HG03045 (cell line): ENCODE measurements at regions not wholly inside any gene's neighbourhood (a gene's known extent, or its start where the extent isn't known, plus 50 kb on each side); places are given as distances from the start of the nearest gene placed in this dataset.
"Not testable (repeated sequence)": the region's sequence is repeated elsewhere in the genome, so short reads cannot be mapped to it uniquely, and the experiment has no call there.

ENCODE experiments used
- ATAC-seq: cut with Tn5 transposase; IDR thresholded peaks from one replicate; pipeline ENCODE4 v1.9.1; 2021; ENCODE audit warnings: mild to moderate bottlenecking, moderate library complexity; ENCODE audit not compliant: unreplicated experiment

DNA sequence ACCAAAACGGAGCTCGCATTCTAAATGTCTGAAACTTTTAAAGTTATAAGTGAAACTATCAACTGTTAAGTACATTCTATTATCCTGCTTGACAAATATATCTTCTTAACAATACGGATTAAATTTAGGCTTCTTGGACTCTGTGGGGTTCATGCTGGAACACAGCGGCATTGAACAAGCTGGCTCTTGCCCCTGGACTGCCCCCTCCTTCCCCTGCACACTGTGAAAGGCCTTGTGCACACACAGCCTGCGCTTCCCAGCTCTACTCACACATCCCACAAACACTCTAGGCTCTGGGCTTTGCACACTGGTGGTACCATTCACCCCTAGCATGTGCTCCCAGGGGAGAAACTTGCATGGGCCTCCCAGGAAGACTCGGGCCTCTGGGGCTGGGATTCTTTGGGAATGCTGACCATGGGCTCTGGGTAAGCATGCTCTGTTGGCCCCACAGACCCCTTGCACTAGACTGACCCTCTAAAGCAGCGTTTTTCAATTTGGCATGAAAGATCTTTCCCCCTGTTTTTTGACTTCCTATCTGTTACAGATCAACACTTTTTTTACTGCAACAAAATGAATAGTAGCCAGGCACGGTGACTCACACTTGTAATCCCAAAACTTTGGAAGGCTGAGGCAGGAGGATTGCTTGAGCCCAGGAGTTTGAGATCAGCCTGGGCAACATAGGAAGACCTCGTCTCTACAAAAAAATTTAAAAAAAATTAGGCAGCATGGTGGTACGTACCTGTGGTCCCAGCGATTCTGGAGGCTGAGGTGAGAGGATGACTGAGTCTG is 96.2 kb upstream of the CPM start:
- ATAC-seq = no peak

DNA sequence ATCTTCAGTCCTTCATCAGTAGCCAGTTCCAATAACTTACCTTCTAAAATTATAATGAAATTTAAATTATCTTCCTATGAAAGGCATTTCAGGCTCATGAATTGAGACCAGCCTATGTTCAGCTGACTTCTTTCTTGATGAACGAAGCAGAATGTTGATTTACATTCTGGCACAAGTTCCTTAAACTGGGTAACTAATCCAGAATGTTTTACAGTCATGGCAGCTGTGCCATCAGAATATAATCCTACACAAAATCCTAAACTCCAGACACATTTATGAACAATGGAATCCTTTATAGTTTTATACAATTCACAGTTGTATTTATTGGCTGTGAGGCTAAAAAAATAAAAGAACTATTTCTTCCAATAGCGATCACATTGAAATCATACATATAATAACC is 97.3 kb upstream of the CPM start:
- ATAC-seq = no peak

DNA sequence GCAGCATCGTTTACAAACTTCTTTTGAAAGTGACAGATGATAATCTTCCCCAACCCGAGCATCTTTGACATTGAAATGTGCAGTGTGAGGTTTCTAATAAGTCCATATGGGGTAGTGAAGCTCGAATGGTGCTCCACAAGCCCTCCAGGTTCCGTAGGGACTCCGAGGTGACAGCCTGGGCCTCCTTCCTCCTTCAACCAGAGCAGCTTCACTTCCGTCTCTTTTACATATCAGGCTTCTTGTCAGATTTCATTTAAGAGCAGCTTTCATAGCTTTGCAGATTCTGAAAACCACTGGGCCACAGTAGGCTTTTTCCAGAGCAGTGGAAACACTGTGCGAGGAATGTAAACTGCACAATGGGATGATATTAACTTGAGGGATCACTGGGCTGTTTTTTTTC is 103.6 kb upstream of the CPM start:
- no peak for ATAC-seq

DNA sequence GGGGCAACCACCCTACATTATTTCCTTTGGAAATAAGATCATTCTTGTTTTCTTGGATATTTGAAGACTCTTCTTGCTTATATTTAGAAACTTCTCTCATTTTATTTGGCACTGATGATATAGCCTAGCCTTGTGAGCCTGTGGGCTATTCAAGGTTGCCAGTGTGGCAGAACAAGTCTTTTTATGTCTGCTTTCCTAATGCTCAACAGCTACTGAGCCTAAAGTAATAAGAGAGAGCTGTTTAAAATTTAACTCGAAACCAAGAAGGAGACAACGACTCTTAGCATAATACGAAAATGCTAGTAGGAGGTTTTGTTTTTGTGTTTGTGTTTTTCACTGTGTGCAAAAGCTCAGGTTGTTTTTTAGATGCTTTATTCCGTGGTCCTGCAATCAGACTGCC is 104.0 kb upstream of the CPM start:
- no peak for ATAC-seq

DNA sequence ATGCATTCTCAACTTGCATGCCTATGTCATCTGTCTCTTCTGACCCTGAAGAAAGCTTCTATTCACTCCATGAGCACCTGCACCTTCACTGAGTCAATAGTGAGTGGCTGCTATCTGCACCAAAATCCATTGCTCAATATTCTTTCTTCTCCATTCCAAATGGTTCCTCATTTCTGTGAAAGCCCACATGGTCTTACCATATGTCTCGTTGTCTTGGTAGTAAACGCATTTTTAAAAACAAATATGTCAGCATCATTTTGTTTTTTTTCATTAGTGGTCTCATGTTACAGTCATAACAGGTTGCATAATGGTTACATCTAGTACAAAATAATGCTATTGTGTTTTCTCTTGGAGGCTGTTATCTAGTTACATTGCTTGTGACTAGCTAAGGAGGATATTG is 106.9 kb upstream of the CPM start:
- ATAC-seq = no peak

DNA sequence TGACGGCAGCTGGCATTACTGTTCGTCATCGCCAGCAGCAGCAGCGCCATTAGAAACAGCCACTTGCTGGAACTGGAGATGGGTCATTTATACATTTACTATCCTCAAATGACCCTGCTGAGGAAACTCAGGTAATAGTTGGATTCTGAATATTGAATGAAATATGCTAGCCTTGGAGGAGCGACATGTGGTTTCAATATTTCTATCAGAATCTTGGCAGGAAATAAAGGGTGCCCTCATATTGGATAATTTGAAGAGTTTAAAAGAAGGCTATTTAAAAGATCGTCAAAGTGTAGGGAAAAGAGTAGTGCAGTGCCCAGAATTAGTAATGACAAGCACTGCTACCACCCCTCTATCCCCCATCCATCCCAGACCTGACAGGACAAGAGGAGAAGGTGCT is 109.6 kb upstream of the CPM start:
- no peak for ATAC-seq

DNA sequence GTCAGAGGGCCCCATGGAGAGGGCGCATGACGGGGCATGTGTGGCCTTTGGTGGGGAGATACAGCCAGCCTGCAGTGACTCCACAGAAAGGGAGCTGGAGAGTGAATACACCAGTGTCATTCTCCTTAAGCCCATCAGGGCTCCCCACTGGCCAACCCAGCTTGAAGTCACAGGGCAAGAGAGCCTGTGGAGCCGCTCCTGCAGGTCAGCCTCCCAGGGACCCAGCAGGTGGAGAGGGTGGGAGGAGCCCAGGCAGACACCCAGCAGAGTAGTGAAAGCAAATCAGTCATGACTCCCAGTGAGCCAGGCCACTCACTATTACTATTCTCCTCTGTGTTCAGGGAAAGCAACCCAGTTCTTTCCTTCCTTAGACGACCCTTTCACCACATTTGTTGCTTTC is 110.0 kb upstream of the CPM start:
- no peak for ATAC-seq

DNA sequence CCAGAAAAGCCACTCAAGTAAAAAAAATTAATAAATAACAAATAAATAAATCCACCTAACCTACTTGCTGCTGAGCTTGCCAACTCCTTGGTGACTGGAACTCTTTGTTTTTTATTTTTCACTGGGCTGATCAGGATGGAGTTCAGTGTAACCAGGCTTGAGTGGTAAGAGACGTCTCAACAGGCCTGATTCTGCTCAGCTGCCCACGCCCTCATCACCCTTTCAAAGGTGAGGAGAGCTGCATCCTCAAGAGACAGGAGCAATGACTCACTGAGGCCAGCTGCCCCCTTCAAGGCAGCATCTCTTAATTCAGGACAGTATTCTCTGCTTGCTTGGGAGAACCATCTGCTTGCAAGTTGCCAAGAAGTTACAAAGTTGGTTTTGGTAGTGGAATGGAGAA is 111.9 kb upstream of the CPM start:
- no peak for ATAC-seq

DNA sequence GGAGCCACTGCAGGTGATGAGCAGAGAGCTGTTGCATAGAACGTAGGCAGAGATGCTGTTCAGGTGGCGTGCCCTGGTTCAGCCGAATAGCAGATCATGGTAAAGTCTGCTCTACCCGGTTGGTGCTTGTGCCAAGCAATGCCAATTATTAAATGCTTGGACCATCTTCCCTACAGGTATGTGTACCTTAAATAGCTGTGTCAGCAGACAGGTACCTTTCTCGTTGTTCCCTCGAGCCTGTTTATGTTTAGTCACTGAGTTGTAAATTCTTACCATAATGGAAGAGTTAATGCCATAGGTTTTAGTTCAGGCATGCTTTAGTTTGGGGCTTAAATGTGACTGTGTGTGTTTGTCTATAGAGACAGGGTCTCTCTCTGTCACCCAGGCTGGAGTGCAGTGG is 112.5 kb upstream of the CPM start:
- no peak for ATAC-seq

DNA sequence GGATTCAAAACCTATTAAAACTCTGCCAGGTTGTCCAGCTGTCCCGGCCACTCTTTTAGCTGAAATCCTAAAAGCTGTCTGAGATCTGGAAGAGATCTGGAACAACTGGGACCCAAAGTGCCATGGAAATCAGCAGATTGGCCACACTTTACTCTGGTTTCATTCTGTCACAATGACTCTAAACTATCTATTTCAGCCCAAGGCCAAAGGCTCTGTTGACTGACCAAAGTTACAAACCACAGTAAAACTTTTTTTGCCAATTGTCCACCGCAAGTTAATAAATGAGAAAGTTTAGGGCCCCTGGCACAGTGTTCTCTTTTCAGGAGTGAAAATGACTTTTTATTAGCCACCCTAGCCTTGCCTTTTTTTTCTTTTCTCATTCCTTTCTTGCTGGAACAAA is 113.4 kb upstream of the CPM start:
- no peak for ATAC-seq

DNA sequence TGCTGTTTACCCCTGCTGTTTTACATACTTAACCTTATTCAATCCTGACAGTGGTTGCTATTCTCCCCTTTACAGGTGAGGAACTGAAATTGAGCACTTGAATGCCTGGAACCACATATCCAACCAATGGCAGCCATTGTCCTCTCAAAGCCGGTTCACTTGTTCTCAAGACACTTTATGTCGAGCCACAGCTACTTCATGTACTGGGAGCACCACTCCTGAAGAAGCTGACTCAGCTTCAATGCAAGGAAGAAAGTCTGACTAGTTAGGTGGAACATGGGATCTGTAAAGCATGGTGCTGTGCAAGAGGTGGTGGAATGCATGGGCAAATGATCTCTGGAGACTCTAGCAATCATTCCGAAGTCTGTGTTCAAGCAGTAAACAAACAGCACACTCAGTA is 113.9 kb upstream of the CPM start:
- ATAC-seq = no peak

DNA sequence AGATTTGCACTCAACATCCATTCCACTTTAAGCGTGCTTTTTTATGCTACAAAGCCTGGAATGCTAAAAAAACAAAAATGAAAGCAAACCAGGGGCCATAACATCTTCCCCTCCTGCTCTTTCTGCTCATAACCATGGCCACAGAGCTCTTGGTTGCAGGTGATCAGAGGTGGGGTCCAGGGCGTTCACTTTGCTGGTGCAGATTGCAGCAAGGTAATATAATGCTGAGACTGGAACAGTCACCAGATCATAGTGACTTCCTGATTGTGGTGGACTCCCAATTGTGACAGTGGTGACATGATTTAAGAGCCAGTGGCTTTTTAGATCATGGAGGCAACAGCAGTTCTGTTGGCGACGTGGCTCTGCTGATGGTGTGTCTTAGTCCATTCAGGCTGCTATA is 115.0 kb upstream of the CPM start:
- ATAC-seq = no peak

DNA sequence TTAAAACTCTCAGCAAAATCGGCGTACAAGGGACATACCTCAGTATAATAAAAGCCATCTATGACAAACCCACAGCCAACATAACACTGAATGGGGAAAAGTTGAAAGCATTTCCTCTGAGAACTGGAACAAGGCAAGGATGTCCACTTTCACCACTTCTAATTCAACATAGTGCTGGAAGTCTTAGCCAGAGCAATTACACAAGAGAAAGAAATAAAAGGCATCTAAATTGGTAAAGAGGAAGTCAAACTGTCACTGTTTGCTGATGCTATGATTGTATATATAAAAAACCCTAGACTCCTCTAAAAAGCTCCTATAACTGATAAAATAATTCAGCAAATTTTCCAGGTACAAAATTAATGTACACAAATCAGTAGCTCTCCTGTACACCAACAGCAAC is 116.9 kb upstream of the CPM start:
- not testable (repeated sequence) for ATAC-seq

DNA sequence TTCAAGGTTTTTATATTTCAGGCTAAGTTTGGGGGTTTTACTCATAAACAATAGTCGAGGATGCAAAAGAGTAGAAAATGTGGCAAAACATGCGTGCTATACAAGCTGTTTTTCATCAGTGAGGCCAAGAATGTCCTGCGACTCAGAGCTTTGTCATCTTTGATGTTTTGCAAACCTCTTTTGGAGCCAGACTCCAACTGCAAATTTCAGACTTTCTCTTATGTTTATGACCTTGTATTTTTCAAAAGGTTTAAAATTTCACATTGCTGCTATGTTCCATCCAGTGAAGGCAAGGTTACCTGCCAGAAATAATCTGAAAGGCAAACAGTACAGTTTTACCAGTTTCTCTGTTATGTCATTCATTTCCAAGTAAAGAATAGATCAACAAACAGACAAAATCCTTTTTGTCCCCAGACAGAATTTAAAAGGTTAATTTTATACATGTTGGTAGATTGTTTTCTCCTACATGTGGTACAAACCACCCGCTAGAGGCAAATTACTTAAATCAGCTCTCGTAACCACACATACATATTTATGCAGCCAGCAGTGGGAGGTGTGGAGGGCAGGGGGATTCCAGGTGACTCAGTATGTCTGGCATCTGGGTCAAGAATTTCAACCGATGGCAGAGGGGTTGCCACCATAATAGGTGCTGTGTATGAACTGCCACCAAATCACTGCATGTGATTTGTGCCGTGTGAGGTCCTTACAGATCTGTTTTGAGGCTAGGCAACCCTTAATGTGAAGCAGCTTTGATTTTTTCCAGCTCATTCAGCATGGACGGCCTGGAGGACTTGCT is 119.8 kb upstream of the CPM start:
- ATAC-seq = no peak

DNA sequence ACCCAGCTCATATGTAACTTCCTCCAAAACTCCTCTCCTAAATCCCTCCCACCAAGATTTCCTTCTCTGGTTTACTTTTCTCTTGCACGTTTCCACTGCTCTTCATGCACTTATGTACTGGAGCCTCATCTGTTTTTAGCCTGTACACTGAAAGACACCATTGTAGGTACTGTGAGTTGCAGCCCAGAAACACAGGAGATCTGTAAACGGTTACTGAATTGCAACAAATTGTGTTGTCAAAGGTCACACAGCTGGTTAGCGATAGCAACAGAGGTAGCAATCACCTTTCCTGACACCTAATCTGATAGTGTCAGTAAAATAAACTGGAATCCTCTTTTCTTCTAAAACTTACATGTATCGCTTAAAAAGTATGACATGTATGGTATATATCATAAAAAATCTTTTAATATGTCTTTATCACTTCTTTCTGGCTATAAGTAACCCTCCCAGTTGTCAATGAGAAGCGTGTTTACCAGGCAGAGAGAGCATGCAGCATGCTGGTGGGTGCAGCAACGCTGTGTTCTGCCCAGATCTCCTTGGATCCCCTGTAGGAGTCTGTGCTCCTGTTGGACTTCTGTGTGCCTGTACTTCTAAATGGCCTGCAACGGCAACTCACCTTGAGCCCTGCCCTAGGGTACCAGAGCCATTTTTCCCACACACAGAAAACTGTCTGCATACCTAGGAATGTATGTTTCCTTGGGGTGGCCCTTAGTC is 121.5 kb upstream of the CPM start:
- ATAC-seq = no peak

DNA sequence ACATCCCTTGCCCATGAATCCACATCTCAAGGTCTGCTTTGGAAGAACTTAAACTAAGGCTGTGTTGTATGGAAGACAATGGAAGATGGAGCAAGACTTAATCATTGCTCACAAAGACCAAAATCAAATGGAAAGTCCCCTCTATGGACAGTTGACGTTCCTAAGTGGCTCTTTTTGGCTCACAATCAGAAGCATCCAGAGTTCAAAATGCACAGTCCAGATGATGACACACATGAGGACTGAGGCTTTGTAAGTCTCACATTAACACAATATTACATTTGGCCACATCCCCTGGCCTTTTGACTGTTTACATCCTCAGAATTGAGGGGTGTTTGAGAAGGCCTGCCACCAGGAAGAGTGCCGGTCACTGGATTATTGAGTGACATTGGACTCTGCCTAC is 122.3 kb upstream of the CPM start:
- ATAC-seq = no peak

DNA sequence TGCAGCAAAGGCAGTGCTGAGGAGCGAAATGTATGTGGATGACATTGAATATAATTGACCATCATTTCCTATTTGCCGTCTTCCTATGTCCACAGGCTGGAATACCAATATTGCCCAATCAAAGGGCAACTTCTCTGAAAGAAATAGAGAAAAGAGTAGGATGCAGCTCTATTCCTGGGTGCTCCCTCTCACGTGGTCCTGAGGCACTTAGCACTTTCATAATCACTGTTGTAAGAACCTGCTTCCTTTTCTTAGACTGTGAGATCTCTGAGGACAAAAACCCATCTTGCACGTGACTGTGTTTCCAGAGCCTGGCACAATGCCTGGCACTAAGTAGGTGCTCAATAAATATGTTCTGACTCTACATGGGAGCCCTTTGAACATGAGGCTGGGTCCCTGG is 122.7 kb upstream of the CPM start:
- no peak for ATAC-seq

DNA sequence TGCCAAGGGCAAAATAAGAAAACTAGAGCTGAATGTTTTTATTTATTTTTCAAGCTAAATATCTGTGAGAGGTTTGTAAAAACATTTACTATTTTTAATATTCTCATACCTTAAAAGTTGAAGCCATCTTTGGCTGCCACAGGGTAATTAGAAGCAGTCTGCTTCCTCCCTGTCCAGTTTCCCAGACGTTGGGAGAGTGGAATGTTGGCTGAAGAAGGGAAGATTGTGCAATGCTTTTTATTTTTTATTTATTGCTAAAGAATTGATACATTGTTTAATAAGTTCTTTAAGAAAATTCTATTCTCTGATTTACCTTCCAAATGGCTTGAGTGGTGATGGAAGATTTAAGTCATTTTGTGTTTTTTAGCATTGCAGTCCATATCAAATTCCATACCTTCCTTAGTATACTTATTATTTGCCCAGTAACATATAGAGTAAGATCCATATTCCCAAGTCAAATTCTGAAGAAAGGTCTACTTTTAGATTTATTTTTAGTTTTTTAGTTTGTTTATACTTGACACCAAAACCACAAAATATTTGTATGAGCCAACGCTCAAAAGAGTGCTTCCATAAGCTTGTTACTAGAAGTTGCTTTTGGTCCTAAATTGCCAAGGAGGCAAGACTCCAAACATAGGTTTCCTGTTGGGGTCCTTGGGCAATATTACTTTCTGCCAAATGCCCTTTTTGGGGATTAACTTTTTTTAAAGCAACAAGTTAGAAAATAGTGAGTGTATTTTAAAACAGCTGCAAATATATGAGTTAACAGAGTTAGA is 124.0 kb upstream of the CPM start:
- no peak for ATAC-seq

DNA sequence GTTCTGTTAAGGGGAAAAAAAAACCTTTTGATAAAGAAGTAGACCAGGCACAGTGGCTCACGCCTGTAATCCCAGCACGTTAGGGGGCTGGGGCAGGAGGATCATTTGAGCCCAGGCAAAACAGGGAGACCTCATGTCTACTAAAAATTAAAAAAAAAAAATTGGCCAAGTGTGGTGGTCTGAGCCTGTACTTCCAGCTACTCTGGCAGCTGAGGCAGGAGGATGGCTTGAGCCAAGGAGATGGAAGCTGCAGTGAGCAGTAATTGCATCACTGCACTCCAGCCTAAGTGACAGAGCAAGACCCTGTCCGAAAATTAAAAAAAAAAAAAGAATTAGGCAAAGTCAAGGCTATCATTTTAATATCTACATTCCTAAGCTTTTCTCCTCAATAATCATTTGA is 124.8 kb upstream of the CPM start:
- no peak for ATAC-seq

DNA sequence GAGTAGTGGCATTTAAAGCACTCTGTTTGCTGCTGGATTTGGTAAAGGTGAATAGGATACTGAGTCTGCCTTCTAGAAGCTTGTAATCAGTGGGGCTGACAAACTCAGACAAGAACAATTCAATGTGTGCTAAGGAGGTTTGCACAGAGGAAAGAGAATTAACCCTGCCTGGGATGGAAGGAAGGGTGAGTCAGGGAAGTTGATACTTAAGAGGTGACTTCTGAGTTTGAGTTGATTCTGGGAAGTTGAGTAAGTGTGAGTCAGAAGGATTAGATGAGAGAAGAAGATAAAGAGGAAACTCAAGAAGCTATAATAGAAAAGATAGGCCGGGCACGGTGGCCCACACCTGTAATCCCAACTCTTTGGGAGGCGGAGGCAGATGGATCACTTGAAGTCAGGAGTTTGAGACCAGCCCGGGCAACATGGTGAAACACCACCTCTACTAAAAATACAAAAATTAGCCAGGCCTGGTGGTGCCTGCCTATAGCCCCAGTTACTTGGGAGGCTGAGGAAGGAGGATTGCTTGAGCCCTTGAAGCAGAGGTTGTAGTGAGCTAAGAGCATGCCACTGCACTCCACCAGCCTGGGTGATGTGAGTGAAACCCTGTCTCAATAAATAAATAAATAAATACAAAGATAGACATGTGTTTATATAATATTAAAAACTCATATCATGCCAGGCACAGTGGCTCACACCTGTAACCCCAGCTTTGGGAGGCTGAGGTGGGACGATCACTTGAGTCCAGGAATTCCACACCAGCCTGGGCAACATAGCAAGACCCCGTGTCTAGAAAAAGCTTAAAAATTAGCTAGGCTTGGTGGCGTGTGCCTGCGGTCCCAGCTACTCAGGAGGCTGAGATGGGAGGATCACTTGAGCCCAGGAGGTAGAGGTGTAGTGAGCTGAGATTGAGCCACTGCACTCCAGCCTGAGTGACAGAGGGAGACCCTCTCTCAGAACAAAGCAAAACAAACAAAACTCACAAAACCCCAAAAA is 126.8 kb upstream of the CPM start:
- no peak for ATAC-seq
